Upper lobe of left lung (tissue), 6 donors: ENCODE measurements at regions not wholly inside any gene's neighbourhood (a gene's known extent, or its start where the extent isn't known, plus 50 kb on each side); places are given as distances from the start of the nearest gene placed in this dataset.

Source experiments
- ATAC-seq, 2 donors: fragments of 200-7000 bp; cut with Tn5 transposase; one replicate each; pipeline ENCODE4 v1.9.1; 2022; ENCODE audit warnings: mild to moderate bottlenecking in 2 of 2, moderate library complexity in 2 of 2; ENCODE audit not compliant: low FRiP score in 2 of 2
- DNase-seq, 2 donors: peaks; one replicate each; pipeline ENCODE4 v3.0.0-alpha.2; 2019 to 2020
- H3K27ac ChIP-seq, 4 donors: fragments of 200-600 bp; sonication (generic); one replicate each; pipeline ENCODE4 v1.5.1; 2016 to 2019
- H3K27me3 ChIP-seq, 4 donors: fragments of 200-600 bp; sonication (generic); one replicate each; pipeline ENCODE4 v1.5.1; 2017 to 2019
- H3K36me3 ChIP-seq, 4 donors: fragments of 200-600 bp; sonication (generic); one replicate each; pipeline ENCODE4 v1.5.1; 2016 to 2019
- H3K4me1 ChIP-seq, 4 donors: fragments of 200-600 bp; sonication (generic); one replicate each; pipeline ENCODE4 v1.5.1; 2018 to 2019
- H3K4me3 ChIP-seq, 4 donors: fragments of 200-600 bp; sonication (generic); one replicate each; pipeline ENCODE4 v1.5.1; 2017 to 2019; ENCODE audit warnings: mild to moderate bottlenecking in 2 of 4, moderate library complexity in 1 of 4
- H3K9me3 ChIP-seq, 4 donors: fragments of 200-600 bp; sonication (generic); one replicate each; pipeline ENCODE4 v1.5.1; 2018 to 2019
- CTCF ChIP-seq, 6 experiments: fragments of 450-650 bp in 4 of 6; fragments of 200-600 bp in 2 of 6; sonication (generic) in 2 of 6; IDR thresholded peaks; one replicate each; pipeline ENCODE4 v1.5.1; 2016 to 2019; ENCODE audit warnings: antibody characterized with exemption in 6 of 6
- EP300 ChIP-seq, 4 donors: sonication (generic); formaldehyde crosslinking; IDR thresholded peaks; one replicate each; pipeline ENCODE4 v1.5.1; 2017; ENCODE audit warnings: antibody characterized with exemption in 4 of 4, control low read depth in 2 of 4
- POLR2A ChIP-seq, 4 donors: fragments of 450-650 bp; IDR thresholded peaks; one replicate each; pipeline ENCODE4 v1.5.1; 2016 to 2017; ENCODE audit warnings: antibody characterized with exemption in 4 of 4, mild to moderate bottlenecking in 2 of 4
- POLR2AphosphoS5 ChIP-seq, 2 donors: sonication (generic); formaldehyde crosslinking; IDR thresholded peaks; one replicate each; pipeline ENCODE4 v1.5.1; 2017; ENCODE audit warnings: antibody characterized with exemption in 2 of 2
- WGBS, 2 donors: methylation state at CpG; one replicate each; pipeline ENCODE4 v1.1.5; 2017 to 2018; 5-methylcytosine and 5-hydroxymethylcytosine counted together
- donor health status: DM: no; HTN: no; CAD: no; lungs with moderate emphysema.
- donor health status: DM: no; HTN: yes; CAD: no; lungs with severe emphysema.

GRCh38 chr17:51395621-51396020, 135.3 kb downstream of the UTP18 start:
- TF ChIP-seq POLR2A (IDR thresholded peaks at IDR 0.05): no peak
- no peak for TF ChIP-seq EP300 (IDR thresholded peaks at IDR 0.05)
- no peak for TF ChIP-seq POLR2AphosphoS5 (IDR thresholded peaks at IDR 0.05)
- TF ChIP-seq CTCF (IDR thresholded peaks at IDR 0.05): no peak
- H3K27ac ChIP-seq: no peak overlapping the region
- ATAC-seq (no peak), DNase-seq (no peak)
- no peak overlapping the region for H3K4me3 ChIP-seq
- no peaks in the 10 kb centered on the region for H3K4me1 ChIP-seq
- H3K27me3 ChIP-seq: no peaks in the 10 kb centered on the region
- H3K36me3 ChIP-seq: no peaks in the 10 kb centered on the region
- H3K9me3 ChIP-seq: no peaks in the 10 kb centered on the region
- 90 to 92% methylated on average over 6 of the region's 6 CpGs for WGBS, 2 donors

GRCh38 chr17:51397361-51398127, 137.2 kb downstream of the UTP18 start:
- Histone ChIP-seq H3K27me3 (no peaks in the 10 kb centered on the region), H3K4me3 (no peak overlapping the region), H3K9me3 (no peaks in the 10 kb centered on the region), H3K27ac (no peak overlapping the region), H3K36me3 (no peaks in the 10 kb centered on the region), H3K4me1 (no peaks in the 10 kb centered on the region)
- DNase-seq: no peak
- TF ChIP-seq POLR2AphosphoS5 (IDR thresholded peaks at IDR 0.05): no peak
- no peak for TF ChIP-seq CTCF (IDR thresholded peaks at IDR 0.05)
- TF ChIP-seq POLR2A (IDR thresholded peaks at IDR 0.05): no peak
- TF ChIP-seq EP300 (IDR thresholded peaks at IDR 0.05): no peak
- WGBS, 2 donors: 72 to 75% methylated on average over 5 to 8 of the region's 8 CpGs
- no peak for ATAC-seq

- DNase-seq (no peak), ATAC-seq (no peak)
- H3K36me3 ChIP-seq: no peaks in the 10 kb centered on the region
- no peak for TF ChIP-seq EP300 (IDR thresholded peaks at IDR 0.05)
- TF ChIP-seq POLR2AphosphoS5 (IDR thresholded peaks at IDR 0.05): no peak
- TF ChIP-seq CTCF (IDR thresholded peaks at IDR 0.05): no peak
- TF ChIP-seq POLR2A (IDR thresholded peaks at IDR 0.05): no peak
- no peaks in the 10 kb centered on the region for H3K9me3 ChIP-seq
- 61 to 71% methylated on average over 5 of the region's 5 CpGs for WGBS, 2 donors
- no peak overlapping the region for H3K4me3 ChIP-seq
- no peaks in the 10 kb centered on the region for H3K27me3 ChIP-seq
- no peak overlapping the region for H3K27ac ChIP-seq
- H3K4me1 ChIP-seq: no peaks in the 10 kb centered on the region
Measured at GRCh38 chr17:51398128-51398525, 137.8 kb downstream of the UTP18 start.

- no peak for ATAC-seq
- Histone ChIP-seq H3K4me1 (no peaks in the 10 kb centered on the region), H3K9me3 (no peaks in the 10 kb centered on the region), H3K27me3 (no peaks in the 10 kb centered on the region), H3K36me3 (no peaks in the 10 kb centered on the region), H3K27ac (no peak overlapping the region), H3K4me3 (no peak overlapping the region)
- TF ChIP-seq EP300 (IDR thresholded peaks at IDR 0.05): no peak
- TF ChIP-seq POLR2A (IDR thresholded peaks at IDR 0.05): no peak
- TF ChIP-seq POLR2AphosphoS5 (IDR thresholded peaks at IDR 0.05): no peak
- no peak for TF ChIP-seq CTCF (IDR thresholded peaks at IDR 0.05)
- WGBS, 2 donors: 53 to 71% methylated on average over 4 of the region's 4 CpGs
- no peak for DNase-seq
Measured at GRCh38 chr17:51398687-51399086, 138.3 kb downstream of the UTP18 start.

GRCh38 chr17:51401279-51401678, 140.9 kb downstream of the UTP18 start:
- Histone ChIP-seq H3K4me3 (no peak overlapping the region), H3K27me3 (no peaks in the 10 kb centered on the region), H3K4me1 (no peaks in the 10 kb centered on the region), H3K9me3 (no peaks in the 10 kb centered on the region), H3K36me3 (no peaks in the 10 kb centered on the region), H3K27ac (no peak overlapping the region)
- 64 to 67% methylated on average over 4 of the region's 5 CpGs for WGBS, 2 donors
- DNase-seq (no peak), ATAC-seq (no peak)
- TF ChIP-seq POLR2A (IDR thresholded peaks at IDR 0.05) (no peak), CTCF (IDR thresholded peaks at IDR 0.05) (no peak), EP300 (IDR thresholded peaks at IDR 0.05) (no peak), POLR2AphosphoS5 (IDR thresholded peaks at IDR 0.05) (no peak)
